NT2/D1 (cell line): ENCODE measurements at regions not wholly inside any gene's neighbourhood (a gene's known extent, or its start where the extent isn't known, plus 50 kb on each side); places are given as distances from the start of the nearest gene placed in this dataset.

Experiments
- YY1 ChIP-seq: IDR thresholded peaks from 2 replicates; pipeline ENCODE4 v1.6.1; 2011; ENCODE audit not compliant: insufficient read length, insufficient read depth
- ZNF274 ChIP-seq: IDR thresholded peaks from 2 replicates; pipeline ENCODE4 v1.6.1; 2011; ENCODE audit warnings: mild to moderate bottlenecking, low read depth, low read length

- TF ChIP-seq YY1, result no peak
- no peak for TF ChIP-seq ZNF274
Observed at GRCh38 chr3:54053211-54053610, 69.1 kb upstream of the CACNA2D3 start.
